Activated CD4-positive, alpha-beta memory T cell treated with anti-CD3 and anti-CD28 coated beads for 36 hours (primary cell): ENCODE measurements at regions not wholly inside any gene's neighbourhood (a gene's known extent, or its start where the extent isn't known, plus 50 kb on each side); places are given as distances from the start of the nearest gene placed in this dataset.
"Not testable (repeated sequence)": the region's sequence is repeated elsewhere in the genome, so short reads cannot be mapped to it uniquely, and the experiment has no call there.

Experiments
- CTCF ChIA-PET: fragments of 350-600 bp; sonication (Branson Sonifier 250); formaldehyde crosslinking; loops from one replicate; lab custom pipeline; 2021; ENCODE audit warnings: antibody characterized with exemption, inconsistent platforms; lab: Charles Lee
- POLR2A ChIA-PET: fragments of 350-600 bp; sonication (Branson Sonifier 250); formaldehyde crosslinking; loops from one replicate; lab custom pipeline; 2021; ENCODE audit warnings: antibody characterized with exemption; lab: Charles Lee
- DNase-seq: peaks from one replicate; pipeline ENCODE4 v3.0.0-alpha.2; 2020
- H3K27ac Mint-ChIP-seq: one replicate; pipeline ENCODE4 v1.8.0; 2021; ENCODE audit warnings: mixed read lengths
- H3K27me3 Mint-ChIP-seq: one replicate; pipeline ENCODE4 v1.8.0; 2021; ENCODE audit warnings: mixed read lengths
- H3K36me3 Mint-ChIP-seq: one replicate; pipeline ENCODE4 v1.8.0; 2021; ENCODE audit warnings: mixed read lengths
- H3K4me1 Mint-ChIP-seq: one replicate; pipeline ENCODE4 v1.8.0; 2021; ENCODE audit warnings: low read depth, mixed read lengths
- H3K4me3 Mint-ChIP-seq: one replicate; pipeline ENCODE4 v1.8.0; 2021; ENCODE audit warnings: mild to moderate bottlenecking, mixed read lengths
- H3K9me3 Mint-ChIP-seq: one replicate; pipeline ENCODE4 v1.8.0; 2021; ENCODE audit warnings: mixed read lengths
- intact Hi-C: fragments of 100-400 bp; cut with micrococcal nuclease; formaldehyde crosslinking; loops from one replicate; pipeline ENCODE4 v1.15.1; 2023

- Mint-ChIP-seq H3K36me3 (no peaks in the 10 kb centered on the region), H3K4me3 (no peak overlapping the region), H3K27ac (no peak overlapping the region), H3K4me1 (no peaks in the 10 kb centered on the region), H3K9me3 (no peaks in the 10 kb centered on the region), H3K27me3 (no peaks in the 10 kb centered on the region)
- POLR2A ChIA-PET = no interaction called here
- intact Hi-C loops = no loop called here
- no peak for DNase-seq
- CTCF ChIA-PET = no interaction called here
Measured at GRCh38 chr2:66105066-66105753, 329.7 kb upstream of the MEIS1 start.

GRCh38 chr2:66103581-66103980, 331.3 kb upstream of the MEIS1 start:
- POLR2A ChIA-PET = no interaction called here
- CTCF ChIA-PET = no interaction called here
- Mint-ChIP-seq H3K4me1 (no peaks in the 10 kb centered on the region), H3K27me3 (no peaks in the 10 kb centered on the region), H3K36me3 (no peaks in the 10 kb centered on the region), H3K27ac (no peak overlapping the region), H3K9me3 (no peaks in the 10 kb centered on the region), H3K4me3 (no peak overlapping the region)
- DNase-seq = no peak
- intact Hi-C loops = no loop called here

- POLR2A ChIA-PET = no interaction called here
- intact Hi-C loops = no loop called here
Measured at GRCh38 chr2:66101206-66101605, 333.7 kb upstream of the MEIS1 start.

GRCh38 chr2:66095820-66096345, 339.0 kb upstream of the MEIS1 start:
- CTCF ChIA-PET = interaction anchor here (0.6 kb wide), 1 partner anchor 1804 kb away, joined by 3 read pairs; no protein-coding TSS in a partner anchor
- Mint-ChIP-seq H3K4me1 (no peaks in the 10 kb centered on the region), H3K36me3 (no peaks in the 10 kb centered on the region)

More at GRCh38 chr2:66101206-66101605, 333.7 kb upstream of the MEIS1 start:
- no peaks in the 10 kb centered on the region for H3K4me1 Mint-ChIP-seq
- H3K9me3 Mint-ChIP-seq = peaks cover 1% of the 10 kb centered on the region
- H3K4me3 Mint-ChIP-seq = no peak overlapping the region
- CTCF ChIA-PET = no interaction called here
- no peaks in the 10 kb centered on the region for H3K27me3 Mint-ChIP-seq
- no peak overlapping the region for H3K27ac Mint-ChIP-seq
- no peaks in the 10 kb centered on the region for H3K36me3 Mint-ChIP-seq
- DNase-seq = no peak

GRCh38 chr2:66094689-66095088, 340.2 kb upstream of the MEIS1 start:
- H3K36me3 Mint-ChIP-seq, H3K27me3 Mint-ChIP-seq, H3K4me1 Mint-ChIP-seq, H3K4me3 Mint-ChIP-seq, intact Hi-C loops, POLR2A ChIA-PET, DNase-seq, CTCF ChIA-PET, H3K27ac Mint-ChIP-seq: not testable (repeated sequence)
- H3K9me3 Mint-ChIP-seq = peaks cover 14% of the 10 kb centered on the region

More at GRCh38 chr2:66095820-66096345, 339.0 kb upstream of the MEIS1 start:
- H3K9me3 Mint-ChIP-seq = peaks cover 6% of the 10 kb centered on the region
- H3K4me3 Mint-ChIP-seq = no peak overlapping the region
- DNase-seq = no peak
- POLR2A ChIA-PET = no interaction called here
- H3K27ac Mint-ChIP-seq = no peak overlapping the region
- intact Hi-C loops = no loop called here
- no peaks in the 10 kb centered on the region for H3K27me3 Mint-ChIP-seq

- POLR2A ChIA-PET = no interaction called here
- CTCF ChIA-PET = no interaction called here
- no peaks in the 10 kb centered on the region for H3K27me3 Mint-ChIP-seq
- intact Hi-C loops = no loop called here
- H3K27ac Mint-ChIP-seq = no peak overlapping the region
- peaks cover 24% of the 10 kb centered on the region for H3K9me3 Mint-ChIP-seq
- no peaks in the 10 kb centered on the region for H3K4me1 Mint-ChIP-seq
- no peak overlapping the region for H3K4me3 Mint-ChIP-seq
- H3K36me3 Mint-ChIP-seq = no peaks in the 10 kb centered on the region
- DNase-seq = no peak
Measured at GRCh38 chr2:66093371-66093770, 341.6 kb upstream of the MEIS1 start.

GRCh38 chr2:66084948-66085590, 349.9 kb upstream of the MEIS1 start:
- intact Hi-C loops = no loop called here
- no peaks in the 10 kb centered on the region for H3K27me3 Mint-ChIP-seq
- H3K4me3 Mint-ChIP-seq = no peak overlapping the region
- ChIA-PET CTCF (no interaction called here), POLR2A (no interaction called here)
- no peak for DNase-seq
- H3K9me3 Mint-ChIP-seq = peaks cover 17% of the 10 kb centered on the region
- H3K36me3 Mint-ChIP-seq = no peaks in the 10 kb centered on the region
- H3K4me1 Mint-ChIP-seq = no peaks in the 10 kb centered on the region
- no peak overlapping the region for H3K27ac Mint-ChIP-seq

- intact Hi-C loops = no loop called here
- H3K27me3 Mint-ChIP-seq = no peaks in the 10 kb centered on the region
- no peaks in the 10 kb centered on the region for H3K4me1 Mint-ChIP-seq
- no peak overlapping the region for H3K4me3 Mint-ChIP-seq
- CTCF ChIA-PET = no interaction called here
- POLR2A ChIA-PET = no interaction called here
- no peak for DNase-seq
- no peak overlapping the region for H3K27ac Mint-ChIP-seq
- no peaks in the 10 kb centered on the region for H3K36me3 Mint-ChIP-seq
- H3K9me3 Mint-ChIP-seq = peaks cover 2% of the 10 kb centered on the region
Measured at GRCh38 chr2:66082581-66082980, 352.3 kb upstream of the MEIS1 start.

- intact Hi-C loops = no loop called here
- DNase-seq = no peak
- ChIA-PET CTCF (no interaction called here), POLR2A (no interaction called here)
- no peak overlapping the region for H3K27ac Mint-ChIP-seq
- no peaks in the 10 kb centered on the region for H3K36me3 Mint-ChIP-seq
- no peaks in the 10 kb centered on the region for H3K9me3 Mint-ChIP-seq
- no peak overlapping the region for H3K4me3 Mint-ChIP-seq
- no peaks in the 10 kb centered on the region for H3K27me3 Mint-ChIP-seq
- no peaks in the 10 kb centered on the region for H3K4me1 Mint-ChIP-seq
Measured at GRCh38 chr2:66080127-66080526, 354.8 kb upstream of the MEIS1 start.

- intact Hi-C loops = no loop called here
- Mint-ChIP-seq H3K36me3 (no peaks in the 10 kb centered on the region), H3K4me1 (no peaks in the 10 kb centered on the region), H3K27ac (no peak overlapping the region), H3K4me3 (no peak overlapping the region), H3K9me3 (no peaks in the 10 kb centered on the region), H3K27me3 (no peaks in the 10 kb centered on the region)
- CTCF ChIA-PET = no interaction called here
- no peak for DNase-seq
- POLR2A ChIA-PET = no interaction called here
Measured at GRCh38 chr2:66073172-66073571, 361.8 kb upstream of the MEIS1 start.

GRCh38 chr2:66070721-66071602, 364.0 kb upstream of the MEIS1 start:
- H3K9me3 Mint-ChIP-seq = no peaks in the 10 kb centered on the region
- POLR2A ChIA-PET = no interaction called here
- H3K36me3 Mint-ChIP-seq = no peaks in the 10 kb centered on the region
- CTCF ChIA-PET = no interaction called here
- no peaks in the 10 kb centered on the region for H3K4me1 Mint-ChIP-seq
- H3K4me3 Mint-ChIP-seq = no peak overlapping the region
- intact Hi-C loops = no loop called here
- no peak overlapping the region for H3K27ac Mint-ChIP-seq
- no peaks in the 10 kb centered on the region for H3K27me3 Mint-ChIP-seq
- no peak for DNase-seq
